NCI-H524 (cell line): ENCODE measurements at regions not wholly inside any gene's neighbourhood (a gene's known extent, or its start where the extent isn't known, plus 50 kb on each side); places are given as distances from the start of the nearest gene placed in this dataset.

Experiments
- DNase-seq, 2 experiments: peaks; one replicate each; lab custom pipeline; 2025; lab: John Stamatoyannopoulos, UW

DNA sequence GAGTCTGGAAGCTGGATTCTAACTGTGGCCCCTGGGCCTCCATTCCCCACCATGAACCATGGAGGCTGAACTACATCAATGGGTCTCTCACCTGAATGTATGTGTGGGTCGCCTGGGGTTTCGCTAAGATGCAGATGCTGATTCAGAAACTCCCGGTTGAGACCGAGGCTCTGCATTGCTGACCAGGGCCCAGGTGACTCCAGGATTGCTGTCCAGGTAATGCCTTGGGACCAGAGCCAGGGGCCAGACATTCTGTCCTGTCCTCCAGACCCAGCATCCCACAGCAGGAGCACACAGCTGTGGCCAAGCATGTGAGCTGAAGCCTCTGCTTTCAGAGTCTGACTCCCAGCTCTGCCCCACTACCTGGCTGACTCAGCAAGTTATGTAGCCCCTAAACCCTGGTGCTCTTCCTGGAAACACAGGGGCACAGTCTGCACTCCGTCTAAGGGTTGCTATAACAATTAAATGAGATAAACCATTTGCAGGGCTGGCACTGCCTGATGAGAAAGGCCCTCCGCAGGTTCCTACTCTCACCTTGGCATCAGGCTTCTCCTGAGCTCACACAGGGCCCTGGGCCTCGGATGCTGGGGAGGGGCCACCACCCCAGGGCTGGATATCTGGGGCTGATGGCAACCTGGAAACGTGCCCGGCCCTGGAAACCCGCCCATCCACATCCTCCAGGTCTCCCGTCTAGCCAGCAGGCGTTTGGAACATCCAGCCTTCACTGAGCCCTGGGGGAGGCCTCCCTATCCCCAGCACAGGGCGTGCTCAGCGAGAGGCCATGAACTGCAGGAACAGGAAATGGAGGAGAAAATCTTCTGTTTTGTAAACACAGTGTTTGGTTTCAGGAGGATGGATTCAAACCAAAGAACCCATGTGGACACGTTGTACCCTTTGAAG is 175.7 kb downstream of the DLL1 start:
- no peak for DNase-seq

DNA sequence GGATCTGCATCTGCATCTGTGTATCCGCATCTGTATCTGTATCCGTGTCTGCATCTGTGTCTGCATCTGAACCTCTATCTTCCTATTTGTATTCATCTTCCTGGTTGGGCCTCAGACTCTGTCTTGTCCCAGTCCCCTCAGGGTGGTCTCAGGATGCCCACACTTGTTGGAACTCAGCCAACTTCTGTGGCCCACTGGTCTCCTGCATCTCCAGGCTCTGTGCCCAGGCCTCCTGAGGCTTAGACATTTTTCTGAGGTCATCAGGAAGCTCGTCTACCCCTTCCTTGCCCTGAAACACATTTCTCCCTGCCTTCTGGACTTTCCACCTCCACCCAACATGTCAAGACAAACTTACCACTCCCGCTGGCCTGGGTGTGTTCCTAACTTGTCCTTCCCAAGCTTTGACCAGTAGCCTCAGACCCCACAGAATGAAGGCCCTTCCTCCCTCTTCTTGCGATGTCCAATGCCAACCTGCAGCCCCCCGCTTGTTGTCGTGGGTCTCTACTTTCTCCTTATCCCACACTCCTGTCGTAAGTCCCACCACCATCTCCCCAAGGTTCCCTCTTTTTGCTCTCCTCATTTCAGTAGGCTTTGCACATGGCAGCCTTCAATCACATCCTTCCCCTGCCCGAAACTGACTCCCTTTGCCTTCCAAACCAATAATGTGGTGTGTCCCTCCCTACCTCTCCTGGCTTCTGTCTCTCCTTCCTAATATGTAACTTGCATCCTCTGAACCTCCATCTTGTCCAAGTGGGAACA is 176.5 kb downstream of the DLL1 start:
- DNase-seq: no peak

DNA sequence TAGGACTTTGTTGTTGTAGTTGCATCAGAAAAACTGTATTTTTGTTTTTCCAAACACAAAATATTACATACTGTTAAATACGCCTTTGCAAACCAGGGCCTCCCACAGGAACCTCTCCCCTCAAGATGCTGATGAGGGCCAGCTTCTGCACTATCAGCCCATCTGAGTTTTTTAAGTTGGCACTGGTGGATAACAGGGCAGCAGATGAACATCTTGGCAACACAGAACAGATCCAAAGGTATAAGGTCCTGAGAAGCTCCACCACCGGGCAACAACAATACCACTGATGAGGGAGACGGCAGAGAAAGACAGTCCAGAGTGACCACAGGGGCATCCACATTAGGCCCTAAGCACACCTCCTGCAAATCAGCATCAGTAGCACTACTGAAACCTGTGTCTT is 177.7 kb downstream of the DLL1 start:
- no peak for DNase-seq

DNA sequence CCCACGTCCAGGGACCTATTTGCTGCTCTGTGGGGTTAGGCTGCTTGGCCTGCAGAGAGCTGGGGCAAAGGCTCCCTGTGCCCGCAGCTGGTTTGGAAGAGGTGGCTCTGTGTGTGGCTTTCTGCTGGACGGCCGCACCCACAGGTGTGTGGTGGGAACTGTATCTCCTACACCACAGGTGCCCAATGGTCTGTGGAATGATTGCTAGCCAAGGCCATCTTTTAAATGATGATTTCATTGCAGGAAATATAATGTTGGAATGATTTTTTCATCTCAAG is 178.4 kb downstream of the DLL1 start:
- DNase-seq: no peak

DNA sequence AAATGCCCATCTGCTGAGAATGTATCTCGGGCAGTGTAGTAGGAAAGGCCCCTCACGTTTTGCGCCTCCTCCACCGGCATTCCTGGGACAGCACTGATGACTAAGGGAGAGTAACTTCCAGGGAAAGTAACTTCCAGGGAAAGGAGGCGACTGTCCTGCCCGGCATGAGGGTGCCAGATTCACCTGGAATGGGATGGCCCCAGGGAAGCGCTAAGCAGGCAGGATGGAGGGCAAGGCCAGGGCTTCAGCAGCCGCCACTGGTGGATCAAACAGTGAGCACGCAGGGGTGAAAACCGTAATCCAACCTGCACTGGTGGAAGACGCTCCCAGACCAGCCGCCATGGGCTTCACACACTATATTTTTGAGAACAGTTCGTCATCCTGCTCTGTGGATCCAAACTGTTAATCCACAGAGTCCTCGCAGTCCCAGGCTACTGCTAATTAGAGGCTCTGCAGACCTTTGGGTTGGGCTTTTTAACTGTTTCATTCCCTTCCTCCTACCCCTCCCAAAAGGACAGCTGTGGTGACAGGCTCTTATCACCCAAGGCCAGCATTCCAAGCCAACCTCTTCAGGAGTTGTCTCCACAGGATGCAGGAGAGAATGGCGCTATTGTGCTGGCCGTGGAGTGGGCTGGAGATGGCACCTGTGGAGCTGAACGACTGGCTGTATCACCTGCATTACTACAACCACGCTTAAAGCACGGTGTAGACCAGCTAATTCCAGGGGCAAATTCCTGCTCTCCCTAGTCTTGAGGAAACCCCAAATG is 178.9 kb downstream of the DLL1 start:
- no peak for DNase-seq

DNA sequence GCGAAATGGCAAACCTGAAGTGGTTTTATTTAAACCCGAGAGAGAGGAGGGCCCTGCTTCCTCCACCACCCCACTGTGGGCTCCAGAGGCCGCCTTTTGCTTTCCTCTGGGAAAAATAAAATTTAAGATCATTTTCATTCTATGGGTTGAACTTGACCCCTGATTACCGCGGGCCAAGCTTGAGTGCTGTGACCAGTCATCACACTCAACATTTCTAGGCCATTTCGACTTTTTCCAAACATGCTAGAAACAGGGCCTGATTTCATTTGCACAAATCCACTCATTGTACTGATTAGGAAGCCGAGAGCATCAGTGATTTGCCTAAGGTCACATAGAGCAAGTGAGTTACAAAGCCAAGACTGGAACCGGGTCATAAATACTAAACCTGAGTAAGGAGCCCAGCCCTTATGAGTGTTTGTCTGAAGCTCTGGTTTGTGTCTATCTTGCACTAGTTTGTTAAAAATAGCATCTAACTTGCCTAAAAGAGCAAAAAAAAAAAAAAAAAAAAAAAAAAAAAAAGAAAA is 179.7 kb downstream of the DLL1 start:
- no peak for DNase-seq

DNA sequence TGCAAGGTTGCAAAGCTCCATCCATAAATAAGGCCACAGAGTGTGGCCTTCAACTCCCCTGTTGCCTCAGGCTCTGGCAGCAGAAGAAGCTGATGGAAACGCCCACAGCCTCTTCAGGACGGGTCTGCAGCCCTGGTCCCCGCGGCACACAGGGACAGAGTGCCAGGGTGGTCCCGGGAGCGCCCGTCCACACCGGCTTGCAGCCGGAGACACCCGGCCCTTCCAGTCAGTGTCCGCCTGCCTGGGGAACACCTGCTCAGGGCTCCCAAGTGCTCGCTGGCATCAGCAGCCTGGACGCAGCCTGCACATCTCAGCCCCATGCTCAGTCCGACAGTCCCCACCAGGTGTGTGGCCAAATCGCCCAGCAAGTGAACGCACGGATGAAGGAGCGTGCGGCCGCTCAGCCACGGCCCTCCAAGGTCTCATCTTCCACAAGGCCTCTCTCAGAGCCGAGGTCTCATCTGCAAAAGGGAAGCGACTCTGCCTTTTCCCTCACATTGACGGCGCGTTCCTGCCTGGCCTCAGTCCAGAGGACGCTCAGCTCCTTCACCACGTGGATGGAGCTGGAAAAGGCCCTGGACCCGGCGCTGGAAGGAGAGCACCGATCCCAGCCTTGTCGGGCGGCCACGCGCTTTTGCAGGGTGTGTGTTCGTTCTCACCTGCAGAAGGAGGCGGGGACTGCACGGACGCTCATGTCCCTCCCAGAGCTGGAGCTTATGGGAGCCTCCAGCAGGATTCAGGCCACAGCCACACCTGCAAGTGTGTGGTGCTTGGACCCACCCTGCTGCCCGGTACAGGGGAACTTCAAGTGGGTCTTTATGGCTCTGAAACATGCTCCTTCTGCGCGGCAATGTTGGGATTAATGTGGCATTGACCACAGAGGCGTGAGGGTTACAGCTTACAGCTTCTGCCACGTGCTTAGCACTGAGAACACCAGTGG is 180.4 kb downstream of the DLL1 start:
- DNase-seq: no peak

DNA sequence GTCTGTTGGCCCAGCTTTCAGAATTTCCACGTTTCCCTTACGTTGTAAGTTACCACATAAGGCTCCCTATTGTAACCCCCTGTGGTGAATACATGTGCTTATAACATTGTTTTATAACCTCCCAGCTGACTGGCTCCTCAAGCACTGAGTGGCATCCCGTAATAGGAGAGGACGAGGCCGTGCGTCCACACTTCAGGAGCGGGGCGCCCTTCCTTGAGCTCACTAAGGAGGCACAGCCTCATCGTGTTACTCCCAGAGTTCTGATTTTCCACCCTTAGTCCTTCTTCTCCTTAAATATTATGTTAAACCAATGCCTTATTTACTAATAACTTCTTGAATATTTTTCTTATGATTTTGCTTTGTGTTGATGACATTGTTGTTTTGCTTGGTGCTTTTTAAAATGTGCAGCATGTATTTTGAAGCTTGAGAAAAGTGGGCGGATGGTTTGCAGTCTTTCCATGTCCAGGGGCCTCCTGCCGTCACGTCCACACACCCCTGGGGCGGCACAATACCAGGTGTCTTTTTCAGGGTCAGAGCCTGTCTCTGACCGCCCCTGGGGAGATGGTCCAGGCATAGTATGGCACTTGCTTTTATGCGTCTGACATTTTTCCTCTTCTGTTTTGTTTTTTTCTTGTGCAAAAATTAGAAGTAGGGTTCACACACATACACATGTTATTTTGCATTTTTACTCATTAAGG is 181.8 kb downstream of the DLL1 start:
- DNase-seq: no peak

DNA sequence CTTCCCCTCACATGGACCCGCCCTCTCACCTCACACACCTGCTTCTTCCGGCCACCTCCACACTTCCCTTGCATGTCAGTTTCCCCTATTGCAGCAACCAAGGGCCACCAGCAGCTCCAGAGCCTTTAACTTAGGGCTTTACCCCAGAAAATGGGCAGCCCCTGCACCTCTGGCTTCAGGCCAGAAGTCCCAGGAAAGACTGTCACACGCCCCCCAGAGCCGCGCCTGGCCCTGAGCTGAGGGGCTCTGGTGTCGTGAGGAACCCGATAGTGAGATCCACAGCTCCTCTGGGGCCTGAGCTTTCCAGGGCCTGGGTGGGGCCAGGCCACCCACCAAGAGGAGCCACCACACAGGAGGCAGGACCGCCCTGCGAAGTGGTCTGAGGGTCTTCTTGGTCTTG is 182.4 kb downstream of the DLL1 start:
- DNase-seq: no peak

DNA sequence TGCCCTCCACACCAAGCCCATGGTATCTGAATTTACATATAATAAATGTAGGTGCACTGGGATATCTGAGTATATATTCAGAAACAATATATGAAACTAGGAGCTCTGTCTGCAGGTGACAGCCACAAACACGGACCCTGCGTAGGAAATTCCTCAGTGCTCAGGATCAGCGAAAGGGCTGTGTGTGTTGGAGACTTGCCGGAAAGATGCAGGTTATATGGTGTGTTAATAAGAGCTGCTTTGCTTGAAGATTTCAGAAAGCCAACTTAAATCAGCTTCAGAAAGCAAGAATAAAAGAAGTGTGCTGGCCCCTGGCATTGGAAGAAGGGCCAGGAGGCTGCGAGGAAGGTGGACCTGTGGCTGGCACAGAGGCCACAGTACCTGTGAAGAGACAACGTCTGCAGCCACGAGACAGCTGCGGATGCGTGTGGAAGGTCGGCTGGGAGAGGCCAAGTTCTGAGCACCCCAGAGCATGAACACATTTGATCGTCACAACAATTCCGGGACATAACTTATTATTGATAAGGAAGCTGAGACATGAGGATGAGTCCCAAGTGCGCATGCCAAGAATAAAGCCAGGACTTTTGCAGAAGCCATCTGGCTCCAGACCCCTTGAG is 183.2 kb downstream of the DLL1 start:
- no peak for DNase-seq

DNA sequence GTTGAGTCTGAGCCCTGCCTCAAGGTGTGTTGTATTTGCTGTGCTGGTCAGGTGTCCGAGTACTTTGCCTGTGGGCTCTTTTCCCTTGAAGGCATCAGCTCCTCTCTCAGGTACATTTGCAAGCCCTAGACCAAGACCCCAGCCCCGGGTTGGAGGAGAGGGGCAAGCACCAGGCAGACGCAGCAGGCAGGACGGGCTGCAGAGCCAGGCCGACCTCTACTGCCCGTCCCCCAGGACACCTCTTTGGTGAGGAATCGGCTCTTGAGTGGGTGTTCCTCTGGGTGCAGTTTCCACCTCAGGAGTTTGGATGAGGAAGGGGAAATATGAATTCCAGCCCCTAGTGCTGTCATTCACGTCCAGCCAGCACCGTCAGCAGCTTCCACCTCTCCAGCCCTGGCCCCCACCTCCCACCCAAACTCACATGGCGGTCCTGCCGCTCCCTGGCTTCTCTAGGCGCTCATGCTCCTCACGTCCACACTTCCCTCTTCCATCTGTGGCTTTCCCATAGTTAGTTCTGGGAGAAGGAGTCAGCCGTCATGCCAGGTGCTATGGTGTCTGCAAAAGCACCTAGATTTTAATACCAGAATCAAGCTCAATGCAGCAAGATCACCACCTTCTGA is 183.9 kb downstream of the DLL1 start:
- no peak for DNase-seq

DNA sequence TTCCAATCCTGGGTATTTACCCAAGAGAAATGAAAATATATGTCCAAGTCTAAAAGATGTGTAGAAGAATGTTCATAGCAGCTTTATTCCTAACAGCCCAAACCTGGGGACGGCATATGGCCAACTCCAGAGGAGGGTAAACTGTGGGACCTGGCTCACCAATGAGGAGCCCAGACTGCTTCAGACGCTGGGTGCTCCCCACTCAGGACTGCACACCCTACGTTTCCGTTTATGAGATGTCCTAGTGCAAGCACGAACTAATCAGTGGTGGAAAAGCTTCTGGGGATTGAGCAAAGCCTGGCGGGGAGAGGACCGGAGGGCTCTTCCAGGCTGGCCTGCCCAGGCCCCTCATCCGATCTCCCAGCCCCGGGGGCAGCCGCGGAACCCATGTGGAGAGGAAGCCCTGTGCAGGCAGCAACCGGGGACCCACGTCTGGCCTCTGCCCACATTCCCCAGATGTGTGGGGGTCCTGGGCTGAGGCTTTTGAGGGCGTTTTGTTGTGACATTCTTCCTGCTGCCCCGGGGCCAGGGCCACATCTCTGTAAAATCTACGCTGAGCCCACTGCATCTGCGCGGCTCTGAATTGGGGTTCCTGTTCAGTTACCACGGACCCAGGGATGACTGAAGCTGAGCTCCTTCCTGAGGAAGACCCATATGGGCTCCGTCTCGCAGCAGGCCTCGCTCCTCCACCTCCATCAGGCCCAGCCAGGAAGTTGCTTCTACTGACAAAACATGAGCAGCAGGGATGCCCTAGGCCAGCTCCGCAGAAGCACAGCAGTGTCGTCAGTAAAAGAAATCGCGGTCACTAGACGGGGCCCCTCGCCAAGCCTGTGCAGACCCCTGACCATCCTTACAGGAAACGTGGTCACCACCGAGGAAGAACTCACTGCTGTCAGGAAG is 188.0 kb downstream of the DLL1 start:
- DNase-seq: no peak

DNA sequence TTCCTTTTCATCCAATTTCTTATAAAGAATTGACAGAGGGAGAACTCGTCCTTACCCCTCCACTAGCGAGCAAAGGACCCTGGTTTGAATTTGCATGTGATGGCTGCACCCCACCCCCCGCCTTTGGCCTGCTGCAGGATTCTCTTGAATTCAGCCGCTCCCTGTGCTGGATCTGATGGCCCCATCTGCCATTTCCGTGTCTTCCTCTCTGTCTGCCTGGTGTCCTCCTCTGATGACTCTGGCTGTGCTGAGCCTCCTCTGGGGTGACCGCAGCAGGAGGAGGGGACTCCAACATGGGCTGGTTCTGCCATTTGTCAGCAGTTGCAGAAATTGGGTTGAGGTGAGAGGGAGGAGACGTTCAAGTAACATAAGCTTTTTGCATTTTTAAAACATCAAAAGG is 188.8 kb downstream of the DLL1 start:
- DNase-seq: no peak

DNA sequence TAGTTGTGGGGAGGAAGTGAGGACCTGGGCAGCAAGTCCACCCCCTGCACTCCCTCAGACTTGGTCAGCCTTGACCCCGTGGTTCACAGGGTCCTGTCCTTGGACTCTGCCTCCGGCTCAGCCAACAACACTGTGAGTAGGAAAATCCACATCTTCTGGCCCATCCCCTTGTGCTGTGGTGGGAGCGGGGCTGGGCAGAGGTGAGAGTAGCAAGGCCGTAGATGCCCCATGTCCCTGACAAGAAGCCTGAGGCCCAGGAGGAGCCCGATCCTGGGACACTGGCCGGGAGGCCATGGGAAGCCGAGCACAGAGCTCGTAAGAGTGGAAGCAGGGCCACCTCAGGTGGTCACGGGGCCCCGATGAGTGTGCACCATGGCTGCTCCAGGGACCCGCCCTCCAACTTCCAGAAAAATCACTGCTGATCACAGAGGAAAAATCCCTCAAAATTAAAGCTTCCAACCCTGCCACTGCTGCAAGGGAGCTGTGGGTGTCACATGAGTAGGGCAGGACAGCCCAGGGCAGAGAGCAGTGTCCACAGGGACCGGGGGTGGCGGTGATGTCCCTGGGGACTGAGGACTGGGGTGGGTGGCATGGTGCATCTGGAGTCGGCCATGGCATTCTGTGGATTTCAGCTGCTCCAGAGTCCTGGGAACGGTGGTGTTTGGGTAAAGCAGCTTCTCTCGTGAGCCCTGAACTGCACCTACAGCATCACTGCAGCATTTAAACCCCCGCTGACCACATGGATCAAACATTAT is 189.4 kb downstream of the DLL1 start:
- DNase-seq: no peak

DNA sequence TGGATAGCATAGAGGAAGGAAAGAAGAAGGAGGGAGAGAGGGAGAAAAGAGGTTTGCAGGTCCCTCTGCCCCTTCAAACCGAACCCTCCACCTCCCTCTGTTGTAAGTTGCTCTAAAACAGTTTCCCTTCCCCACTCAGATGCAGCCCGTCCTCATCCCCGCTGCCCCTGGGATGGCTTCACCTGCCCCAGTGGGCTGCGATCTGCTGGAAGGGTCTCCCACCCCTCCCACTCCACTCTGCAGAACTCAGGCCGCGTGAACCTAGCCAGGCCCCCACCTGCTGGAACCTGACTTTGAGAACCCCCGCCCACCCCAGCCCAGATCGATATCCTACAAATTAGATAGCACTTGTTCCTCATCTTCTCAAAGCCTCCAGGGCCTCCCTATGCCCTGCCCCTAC is 190.8 kb downstream of the DLL1 start:
- no peak for DNase-seq

DNA sequence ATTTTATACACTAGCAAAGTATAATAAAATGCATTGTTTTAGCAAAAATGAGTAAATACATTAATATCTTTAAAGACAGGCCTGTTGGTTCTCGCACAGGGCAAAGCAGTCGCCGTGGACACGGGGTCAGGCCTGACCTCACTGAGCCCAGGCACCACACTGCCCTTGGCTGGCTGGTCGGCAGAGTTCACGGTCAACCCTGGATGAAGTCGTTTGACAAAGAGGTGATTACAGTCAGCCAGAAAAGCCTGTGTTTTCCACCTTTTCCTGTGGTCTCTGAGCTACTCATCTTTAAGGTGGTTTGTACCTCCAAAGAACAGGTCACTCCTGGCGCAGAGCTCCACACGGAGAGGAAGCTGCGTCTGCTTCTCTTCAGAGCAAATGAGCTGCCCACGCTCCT is 191.5 kb downstream of the DLL1 start:
- no peak for DNase-seq

DNA sequence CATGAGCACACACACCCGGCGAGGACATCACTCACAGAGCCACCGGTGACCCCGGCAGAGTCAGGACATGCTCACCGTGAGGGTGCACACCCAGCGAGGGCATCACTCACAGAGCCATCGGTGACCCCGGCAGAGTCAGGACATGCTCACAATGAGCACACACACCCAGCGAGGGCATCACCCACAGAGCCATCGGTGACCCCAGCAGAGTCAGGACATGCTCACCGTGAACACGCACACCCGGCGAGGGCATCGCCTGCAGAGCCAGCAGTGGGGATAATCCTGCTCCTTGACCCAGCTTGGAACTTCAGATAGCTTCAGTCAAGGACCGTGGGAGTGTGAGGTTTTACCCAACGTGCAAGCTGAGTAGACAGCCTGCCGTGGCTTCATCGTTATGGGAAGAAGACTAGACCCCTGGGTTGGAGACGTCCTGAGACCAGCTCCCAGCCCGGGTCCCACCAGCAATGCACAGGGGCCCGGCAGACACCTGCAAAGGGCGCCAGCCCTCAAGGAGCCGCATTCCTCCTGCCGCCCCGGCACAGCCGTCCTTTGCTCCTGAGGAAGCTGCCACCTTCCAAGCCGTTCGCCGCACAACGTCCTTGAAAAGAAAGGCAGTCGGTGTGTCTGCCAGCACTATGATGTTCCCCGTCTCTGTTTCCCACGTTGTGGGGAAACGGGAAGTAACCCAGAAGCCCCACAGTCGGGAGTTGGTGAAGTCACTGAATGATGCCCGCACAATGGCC is 192.3 kb downstream of the DLL1 start:
- DNase-seq: no peak
